Endodermal cell (in vitro differentiated cells): ENCODE measurements at regions not wholly inside any gene's neighbourhood (a gene's known extent, or its start where the extent isn't known, plus 50 kb on each side); places are given as distances from the start of the nearest gene placed in this dataset.

Source experiments
- DNase-seq: peaks from one replicate; pipeline ENCODE4 v3.0.0-alpha.2; 2017
- H3K27ac ChIP-seq: 2 replicates; pipeline ENCODE4 v1.5.1; 2013; ENCODE audit warnings: mild to moderate bottlenecking, low read depth, low read length, moderate library complexity
- H3K27me3 ChIP-seq: 2 replicates; pipeline ENCODE4 v1.6.1; 2013; ENCODE audit warnings: mild to moderate bottlenecking, low read length, moderate library complexity; ENCODE audit not compliant: insufficient read depth, control insufficient read depth, poor library complexity, severe bottlenecking
- H3K36me3 ChIP-seq: 2 replicates; pipeline ENCODE4 v1.7.0; 2013; ENCODE audit warnings: mild to moderate bottlenecking, low read length, moderate library complexity; ENCODE audit not compliant: control insufficient read depth, insufficient read depth
- H3K4me1 ChIP-seq: one replicate; pipeline ENCODE4 v1.7.0; 2013; ENCODE audit warnings: low read length; ENCODE audit not compliant: control insufficient read depth, insufficient read depth
- H3K4me3 ChIP-seq: 2 replicates; pipeline ENCODE4 v1.5.1; 2013; ENCODE audit warnings: mild to moderate bottlenecking, low read length, moderate library complexity
- H3K9ac ChIP-seq: 2 replicates; pipeline ENCODE4 v1.6.1; 2013; ENCODE audit warnings: mild to moderate bottlenecking, low read length, moderate library complexity; ENCODE audit not compliant: poor library complexity, severe bottlenecking; ENCODE audit errors: extremely low read depth
- H3K9me3 ChIP-seq: 2 replicates; pipeline ENCODE4 v1.6.1; 2013; ENCODE audit warnings: mild to moderate bottlenecking, low read length, moderate library complexity; ENCODE audit not compliant: control insufficient read depth
- H3K27ac Mint-ChIP-seq: 2 replicates; pipeline ENCODE4 v1.8.0; 2020; ENCODE audit warnings: mixed read lengths
- H3K27me3 Mint-ChIP-seq: 2 replicates; pipeline ENCODE4 v1.8.0; 2021; ENCODE audit warnings: mild to moderate bottlenecking, mixed read lengths; ENCODE audit not compliant: insufficient read depth
- H3K36me3 Mint-ChIP-seq: 2 replicates; pipeline ENCODE4 v1.8.0; 2020; ENCODE audit warnings: low read depth, mixed read lengths
- H3K4me1 Mint-ChIP-seq: 2 replicates; pipeline ENCODE4 v1.8.0; 2020; ENCODE audit warnings: mixed read lengths
- H3K4me3 Mint-ChIP-seq: 2 replicates; pipeline ENCODE4 v1.8.0; 2020; ENCODE audit warnings: mild to moderate bottlenecking, moderate library complexity, mixed read lengths
- H3K9me3 Mint-ChIP-seq: 2 replicates; pipeline ENCODE4 v1.8.0; 2020; ENCODE audit warnings: mild to moderate bottlenecking, mixed read lengths
- CTCF ChIP-seq: fragments of 200-600 bp; sonication (generic); conservative IDR thresholded peaks from 2 replicates; pipeline ENCODE4 v1.5.0; 2021; ENCODE audit warnings: antibody characterized with exemption, mild to moderate bottlenecking
- WGBS, 2 experiments: methylation state at CpG; one replicate each; pipeline versions ENCODE4 v1.1.5 to v1.1.7; 2013; ENCODE audit warnings: missing lambda C conversion rate in 2 of 2, mixed read lengths in 1 of 2; ENCODE audit not compliant: insufficient coverage in 1 of 2, insufficient read length in 1 of 2; 5-methylcytosine and 5-hydroxymethylcytosine counted together

- H3K9me3 ChIP-seq: no peaks in the 10 kb centered on the region
- no peak overlapping the region for H3K4me3 ChIP-seq
- Mint-ChIP-seq H3K9me3 (no peaks in the 10 kb centered on the region), H3K27ac (no peak overlapping the region), H3K4me1 (no peaks in the 10 kb centered on the region), H3K36me3 (no peaks in the 10 kb centered on the region), H3K4me3 (no peak overlapping the region), H3K27me3 (no peaks in the 10 kb centered on the region)
- no peak for TF ChIP-seq CTCF
- H3K4me1 ChIP-seq: no peaks in the 10 kb centered on the region
- WGBS, 2 experiments: 89 to 90% methylated on average over 8 to 13 of the region's 13 CpGs
- H3K27ac ChIP-seq: no peak overlapping the region
- H3K27me3 ChIP-seq: no peaks in the 10 kb centered on the region
- no peak for DNase-seq
- H3K36me3 ChIP-seq: no peaks in the 10 kb centered on the region
- H3K9ac ChIP-seq: no peak overlapping the region
Observed at GRCh38 chr5:30106596-30106995, 1086.9 kb upstream of the CDH6 start.

DNA sequence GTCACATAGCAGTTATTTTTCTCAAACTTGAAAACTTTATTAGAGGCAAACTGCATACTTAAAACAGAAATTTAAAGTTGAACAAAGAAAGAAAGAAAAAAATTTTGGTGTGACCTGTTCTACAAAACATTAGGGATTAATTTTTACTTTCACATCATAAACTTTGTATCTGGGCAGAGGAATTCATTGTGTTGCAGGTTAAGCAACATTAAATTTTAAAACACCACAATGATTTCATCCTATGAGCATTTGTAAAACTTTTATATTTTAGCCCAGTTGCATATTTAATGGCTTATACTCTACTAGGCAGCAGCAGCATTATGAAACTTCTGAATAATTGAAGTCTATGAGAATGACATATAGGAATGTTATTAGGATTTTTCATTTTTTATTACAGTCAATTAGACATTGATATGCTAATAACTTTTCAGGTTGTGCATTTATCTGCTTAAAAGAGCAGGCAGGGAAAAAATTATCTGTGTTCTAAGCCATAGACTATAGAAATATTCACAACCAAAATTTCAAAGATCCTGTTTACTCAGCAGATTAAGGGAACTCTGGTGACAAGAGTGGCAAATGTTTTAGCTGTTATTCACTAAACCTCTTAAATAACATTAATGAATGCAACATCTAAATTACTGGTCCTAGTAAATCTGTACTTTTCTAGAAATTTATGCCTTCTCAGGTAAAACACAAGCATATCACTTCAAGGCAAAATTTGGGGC is 1088.5 kb upstream of the CDH6 start:
- Mint-ChIP-seq H3K4me3 (no peak overlapping the region), H3K4me1 (peaks cover 7% of the 10 kb centered on the region), H3K9me3 (no peaks in the 10 kb centered on the region), H3K27ac (no peak overlapping the region), H3K27me3 (no peaks in the 10 kb centered on the region), H3K36me3 (no peaks in the 10 kb centered on the region)
- Histone ChIP-seq H3K4me3 (no peak overlapping the region), H3K36me3 (no peaks in the 10 kb centered on the region), H3K4me1 (no peaks in the 10 kb centered on the region), H3K9ac (no peak overlapping the region), H3K27me3 (no peaks in the 10 kb centered on the region), H3K9me3 (no peaks in the 10 kb centered on the region), H3K27ac (no peak overlapping the region)
- DNase-seq: no peak
- no peak for TF ChIP-seq CTCF

DNA sequence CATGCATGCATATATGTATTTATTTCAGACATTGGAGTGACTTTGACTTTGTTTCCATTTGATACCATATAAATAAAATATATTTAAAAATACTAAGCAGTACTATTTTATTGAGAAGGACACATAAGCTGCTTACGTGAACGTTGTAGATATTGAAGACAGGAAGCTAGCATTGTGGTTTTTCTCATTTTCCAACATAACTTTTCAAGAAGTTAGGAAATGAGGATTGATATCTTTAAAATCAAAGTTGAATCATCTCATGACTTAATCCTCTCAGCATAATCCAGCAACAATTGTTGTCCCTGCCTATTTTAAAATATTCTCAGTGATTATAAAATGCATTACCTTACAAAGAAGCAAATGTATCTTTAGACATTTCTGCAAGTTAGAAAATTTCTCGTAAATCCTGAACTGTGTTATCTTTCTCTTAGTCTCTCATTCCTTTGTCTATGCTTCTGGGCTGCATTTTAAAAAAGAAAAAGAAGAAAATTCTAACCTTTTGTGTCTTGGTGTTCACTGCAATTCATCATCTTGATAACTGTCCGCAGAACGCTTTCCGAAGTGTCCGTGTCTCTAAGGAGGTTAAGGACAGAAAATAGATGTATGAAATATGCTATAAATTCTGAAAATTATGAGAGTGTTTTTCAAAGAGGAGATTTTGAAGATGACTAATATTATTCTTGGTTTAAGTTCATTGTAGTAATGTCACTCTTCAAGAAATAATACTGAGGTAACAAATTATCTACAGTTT is 1089.9 kb upstream of the CDH6 start:
- DNase-seq: no peak
- H3K4me3 Mint-ChIP-seq: no peak overlapping the region
- no peaks in the 10 kb centered on the region for H3K27me3 ChIP-seq
- H3K4me3 ChIP-seq: no peak overlapping the region
- no peak overlapping the region for H3K27ac Mint-ChIP-seq
- no peaks in the 10 kb centered on the region for H3K36me3 ChIP-seq
- no peaks in the 10 kb centered on the region for H3K9me3 Mint-ChIP-seq
- peaks cover 5% of the 10 kb centered on the region for H3K4me1 ChIP-seq
- WGBS, 2 experiments: 93% methylated on average over 5 of the region's 7 CpGs
- no peaks in the 10 kb centered on the region for H3K36me3 Mint-ChIP-seq
- H3K9me3 ChIP-seq: no peaks in the 10 kb centered on the region
- H3K27ac ChIP-seq: no peak overlapping the region
- peaks cover 14% of the 10 kb centered on the region for H3K4me1 Mint-ChIP-seq
- H3K27me3 Mint-ChIP-seq: no peaks in the 10 kb centered on the region
- H3K9ac ChIP-seq: no peak overlapping the region
- no peak for TF ChIP-seq CTCF
